ENCODE measurements at regions not wholly inside any gene's neighbourhood (a gene's known extent, or its start where the extent isn't known, plus 50 kb on each side); places are given as distances from the start of the nearest gene placed in this dataset.

GRCh38 chr5:101163088-101163487 is 260.0 kb upstream of the ST8SIA4 start:
- Mint-ChIP-seq H3K36me3 (no peaks in the 10 kb centered on the region), H3K27ac (no peak overlapping the region), H3K4me3 (no peak overlapping the region), H3K4me1 (no peaks in the 10 kb centered on the region), H3K9me3 (no peaks in the 10 kb centered on the region), H3K27me3 (no peaks in the 10 kb centered on the region)
- CTCF ChIA-PET: no interaction called here
- DNase-seq: no peak

GRCh38 chr5:101160002-101160401 is 256.9 kb upstream of the ST8SIA4 start:
- no peak overlapping the region for H3K27ac Mint-ChIP-seq
- no peaks in the 10 kb centered on the region for H3K9me3 Mint-ChIP-seq
- H3K36me3 Mint-ChIP-seq: no peaks in the 10 kb centered on the region
- DNase-seq: no peak
- no peak overlapping the region for H3K4me3 Mint-ChIP-seq
- H3K4me1 Mint-ChIP-seq: no peaks in the 10 kb centered on the region
- CTCF ChIA-PET: no interaction called here
- no peaks in the 10 kb centered on the region for H3K27me3 Mint-ChIP-seq

GRCh38 chr5:101159006-101159405 is 255.9 kb upstream of the ST8SIA4 start:
- CTCF ChIA-PET: no interaction called here
- Mint-ChIP-seq H3K9me3 (no peaks in the 10 kb centered on the region), H3K27ac (no peak overlapping the region), H3K4me3 (no peak overlapping the region), H3K27me3 (no peaks in the 10 kb centered on the region), H3K36me3 (no peaks in the 10 kb centered on the region), H3K4me1 (no peaks in the 10 kb centered on the region)
- DNase-seq: no peak

- H3K4me3 Mint-ChIP-seq: no peak overlapping the region
- no peaks in the 10 kb centered on the region for H3K9me3 Mint-ChIP-seq
- CTCF ChIA-PET: no interaction called here
- H3K27ac Mint-ChIP-seq: no peak overlapping the region
- no peaks in the 10 kb centered on the region for H3K27me3 Mint-ChIP-seq
- DNase-seq: no peak
- H3K4me1 Mint-ChIP-seq: no peaks in the 10 kb centered on the region
- no peaks in the 10 kb centered on the region for H3K36me3 Mint-ChIP-seq
Observed at GRCh38 chr5:101153526-101153925, 250.4 kb upstream of the ST8SIA4 start.

GRCh38 chr5:101143526-101143925 is 240.4 kb upstream of the ST8SIA4 start:
- H3K27me3 Mint-ChIP-seq: no peaks in the 10 kb centered on the region
- no peaks in the 10 kb centered on the region for H3K9me3 Mint-ChIP-seq
- CTCF ChIA-PET: no interaction called here
- DNase-seq: no peak
- no peak overlapping the region for H3K4me3 Mint-ChIP-seq
- H3K27ac Mint-ChIP-seq: no peak overlapping the region
- no peaks in the 10 kb centered on the region for H3K4me1 Mint-ChIP-seq
- H3K36me3 Mint-ChIP-seq: no peaks in the 10 kb centered on the region

- no peaks in the 10 kb centered on the region for H3K27me3 Mint-ChIP-seq
- CTCF ChIA-PET: no interaction called here
- H3K9me3 Mint-ChIP-seq: no peaks in the 10 kb centered on the region
- H3K4me1 Mint-ChIP-seq: no peaks in the 10 kb centered on the region
- H3K27ac Mint-ChIP-seq: no peak overlapping the region
- no peak for DNase-seq
- no peaks in the 10 kb centered on the region for H3K36me3 Mint-ChIP-seq
- no peak overlapping the region for H3K4me3 Mint-ChIP-seq
Observed at GRCh38 chr5:101142102-101142501, 239.0 kb upstream of the ST8SIA4 start.

GRCh38 chr5:101136454-101136853 is 233.4 kb upstream of the ST8SIA4 start:
- H3K27me3 Mint-ChIP-seq: no peaks in the 10 kb centered on the region
- H3K4me3 Mint-ChIP-seq: no peak overlapping the region
- no peaks in the 10 kb centered on the region for H3K9me3 Mint-ChIP-seq
- DNase-seq: no peak
- CTCF ChIA-PET: no interaction called here
- no peaks in the 10 kb centered on the region for H3K36me3 Mint-ChIP-seq
- no peaks in the 10 kb centered on the region for H3K4me1 Mint-ChIP-seq
- no peak overlapping the region for H3K27ac Mint-ChIP-seq

GRCh38 chr5:101123363-101123762 is 220.3 kb upstream of the ST8SIA4 start:
- CTCF ChIA-PET: no interaction called here
- no peaks in the 10 kb centered on the region for H3K4me1 Mint-ChIP-seq
- DNase-seq: no peak
- H3K36me3 Mint-ChIP-seq: no peaks in the 10 kb centered on the region
- H3K9me3 Mint-ChIP-seq: no peaks in the 10 kb centered on the region
- no peak overlapping the region for H3K4me3 Mint-ChIP-seq
- H3K27ac Mint-ChIP-seq: no peak overlapping the region
- no peaks in the 10 kb centered on the region for H3K27me3 Mint-ChIP-seq

- Mint-ChIP-seq H3K36me3 (no peaks in the 10 kb centered on the region), H3K27ac (no peak overlapping the region), H3K4me3 (no peak overlapping the region), H3K4me1 (no peaks in the 10 kb centered on the region), H3K27me3 (no peaks in the 10 kb centered on the region), H3K9me3 (no peaks in the 10 kb centered on the region)
- DNase-seq: no peak
- CTCF ChIA-PET: no interaction called here
Observed at GRCh38 chr5:101112645-101113044, 209.6 kb upstream of the ST8SIA4 start.

- H3K4me3 Mint-ChIP-seq: no peak overlapping the region
- no peak for DNase-seq
- CTCF ChIA-PET: no interaction called here
- no peaks in the 10 kb centered on the region for H3K4me1 Mint-ChIP-seq
- H3K36me3 Mint-ChIP-seq: no peaks in the 10 kb centered on the region
- H3K27ac Mint-ChIP-seq: no peak overlapping the region
- no peaks in the 10 kb centered on the region for H3K9me3 Mint-ChIP-seq
- H3K27me3 Mint-ChIP-seq: no peaks in the 10 kb centered on the region
Observed at GRCh38 chr5:101103874-101104273, 200.8 kb upstream of the ST8SIA4 start.

- Mint-ChIP-seq H3K27ac (no peak overlapping the region), H3K27me3 (no peaks in the 10 kb centered on the region), H3K36me3 (no peaks in the 10 kb centered on the region), H3K4me1 (no peaks in the 10 kb centered on the region), H3K9me3 (no peaks in the 10 kb centered on the region), H3K4me3 (no peak overlapping the region)
- DNase-seq: no peak
- CTCF ChIA-PET: no interaction called here
Observed at GRCh38 chr5:101102506-101102905, 199.4 kb upstream of the ST8SIA4 start.

- Mint-ChIP-seq H3K4me3 (no peak overlapping the region), H3K9me3 (no peaks in the 10 kb centered on the region), H3K36me3 (no peaks in the 10 kb centered on the region), H3K27ac (no peak overlapping the region), H3K27me3 (no peaks in the 10 kb centered on the region), H3K4me1 (no peaks in the 10 kb centered on the region)
- DNase-seq: no peak
- CTCF ChIA-PET: no interaction called here
Observed at GRCh38 chr5:101091902-101092301, 188.8 kb upstream of the ST8SIA4 start.

- Mint-ChIP-seq H3K4me1 (no peaks in the 10 kb centered on the region), H3K27me3 (no peaks in the 10 kb centered on the region), H3K36me3 (no peaks in the 10 kb centered on the region), H3K27ac (no peak overlapping the region), H3K9me3 (no peaks in the 10 kb centered on the region), H3K4me3 (no peak overlapping the region)
- CTCF ChIA-PET: interaction anchor here (0.7 kb wide), 2 partner anchors 68 to 1809 kb away, joined by 3 to 4 read pairs; no protein-coding TSS in a partner anchor
- DNase-seq: no peak
Observed at GRCh38 chr5:101084353-101084752, 181.3 kb upstream of the ST8SIA4 start.

- no peaks in the 10 kb centered on the region for H3K9me3 Mint-ChIP-seq
- no peaks in the 10 kb centered on the region for H3K4me1 Mint-ChIP-seq
- H3K27me3 Mint-ChIP-seq: no peaks in the 10 kb centered on the region
- CTCF ChIA-PET: no interaction called here
- no peak for DNase-seq
- H3K27ac Mint-ChIP-seq: no peak overlapping the region
- H3K4me3 Mint-ChIP-seq: no peak overlapping the region
- no peaks in the 10 kb centered on the region for H3K36me3 Mint-ChIP-seq
Observed at GRCh38 chr5:101080462-101081240, 177.6 kb upstream of the ST8SIA4 start.

- Mint-ChIP-seq H3K4me3 (no peak overlapping the region), H3K27ac (no peak overlapping the region), H3K27me3 (no peaks in the 10 kb centered on the region), H3K9me3 (peaks cover under 1% of the 10 kb centered on the region), H3K36me3 (no peaks in the 10 kb centered on the region), H3K4me1 (no peaks in the 10 kb centered on the region)
- CTCF ChIA-PET: no interaction called here
- DNase-seq: no peak
Observed at GRCh38 chr5:101068298-101068697, 165.2 kb upstream of the ST8SIA4 start.

GRCh38 chr5:101067429-101067828 is 164.3 kb upstream of the ST8SIA4 start:
- H3K27ac Mint-ChIP-seq: no peak overlapping the region
- CTCF ChIA-PET: no interaction called here
- no peaks in the 10 kb centered on the region for H3K36me3 Mint-ChIP-seq
- peaks cover 7% of the 10 kb centered on the region for H3K9me3 Mint-ChIP-seq
- DNase-seq: no peak
- no peak overlapping the region for H3K4me3 Mint-ChIP-seq
- no peaks in the 10 kb centered on the region for H3K4me1 Mint-ChIP-seq
- H3K27me3 Mint-ChIP-seq: no peaks in the 10 kb centered on the region
